OCI-LY3 (cell line): ENCODE measurements at regions not wholly inside any gene's neighbourhood (a gene's known extent, or its start where the extent isn't known, plus 50 kb on each side); places are given as distances from the start of the nearest gene placed in this dataset.

ENCODE experiments used
- CTCF ChIP-seq: fragments of 200-600, 300-600 bp; sonication (generic); IDR thresholded peaks from 2 replicates; pipeline ENCODE4 v1.5.1; 2014; ENCODE audit warnings: antibody characterized with exemption, low read length, low read depth
- EZH2phosphoT487 ChIP-seq: fragments of 200-600 bp; shearing (Covaris generic); IDR thresholded peaks from 2 replicates; pipeline ENCODE4 v1.6.1; 2018; ENCODE audit warnings: antibody characterized with exemption, mixed run types, low read depth

GRCh38 chr12:127158385-127159061, 1108.4 kb upstream of the TMEM132C start:
- TF ChIP-seq CTCF (no peak), EZH2phosphoT487 (no peak)
